Esophagus muscularis mucosa (tissue), 4 donors: ENCODE measurements at regions not wholly inside any gene's neighbourhood (a gene's known extent, or its start where the extent isn't known, plus 50 kb on each side); places are given as distances from the start of the nearest gene placed in this dataset.

Experiments used
- CTCF ChIP-seq, 3 experiments: fragments of 200-600 bp in 2 of 3; fragments of 450-650 bp in 1 of 3; sonication (generic) in 2 of 3; IDR thresholded peaks; one replicate each; pipeline ENCODE4 v1.5.1; 2017 to 2019; ENCODE audit warnings: antibody characterized with exemption in 3 of 3, mild to moderate bottlenecking in 2 of 3, moderate library complexity in 1 of 3
- EP300 ChIP-seq: sonication (generic); formaldehyde crosslinking; IDR thresholded peaks from one replicate; pipeline ENCODE4 v1.6.1; 2017; ENCODE audit warnings: antibody characterized with exemption
- POLR2A ChIP-seq: fragments of 450-650 bp; IDR thresholded peaks from one replicate; pipeline ENCODE4 v1.6.1; 2017; ENCODE audit warnings: antibody characterized with exemption, moderate library complexity, mild to moderate bottlenecking, low read depth

- TF ChIP-seq CTCF (IDR thresholded peaks at IDR 0.05) (no peak), EP300 (no peak), POLR2A (no peak)
These were observed 380.3 kb downstream of the AASDHPPT start for GRCh38 chr11:106457727-106458126.
